HFFc6 (cell line): ENCODE measurements at regions not wholly inside any gene's neighbourhood (a gene's known extent, or its start where the extent isn't known, plus 50 kb on each side); places are given as distances from the start of the nearest gene placed in this dataset.

ENCODE experiments used
- DNase-seq: peaks from one replicate; pipeline ENCODE4 v3.0.0-alpha.2; 2018
- H3K27ac Mint-ChIP-seq: 2 replicates; pipeline ENCODE4 v1.8.0; 2020; ENCODE audit warnings: mild to moderate bottlenecking, mixed read lengths
- H3K27me3 Mint-ChIP-seq: 2 replicates; pipeline ENCODE4 v1.8.0; 2021; ENCODE audit warnings: mild to moderate bottlenecking, moderate library complexity, mixed read lengths; ENCODE audit not compliant: insufficient read depth
- H3K36me3 Mint-ChIP-seq: 2 replicates; pipeline ENCODE4 v1.8.0; 2021; ENCODE audit warnings: low read depth, mixed read lengths
- H3K4me1 Mint-ChIP-seq: 2 replicates; pipeline ENCODE4 v1.8.0; 2020; ENCODE audit warnings: low read depth, mixed read lengths
- H3K4me3 Mint-ChIP-seq: 2 replicates; pipeline ENCODE4 v1.8.0; 2020; ENCODE audit warnings: mild to moderate bottlenecking, moderate library complexity, mixed read lengths
- H3K9me3 Mint-ChIP-seq: 2 replicates; pipeline ENCODE4 v1.8.0; 2020; ENCODE audit warnings: mild to moderate bottlenecking, mixed read lengths
- TF ChIP-seq, protein P1 (sequence below): fragments of 200-600 bp; sonication (generic); IDR thresholded peaks from 2 replicates; pipeline ENCODE4 v1.5.0; 2021; ENCODE audit warnings: antibody characterized with exemption, mild to moderate bottlenecking

DNA sequence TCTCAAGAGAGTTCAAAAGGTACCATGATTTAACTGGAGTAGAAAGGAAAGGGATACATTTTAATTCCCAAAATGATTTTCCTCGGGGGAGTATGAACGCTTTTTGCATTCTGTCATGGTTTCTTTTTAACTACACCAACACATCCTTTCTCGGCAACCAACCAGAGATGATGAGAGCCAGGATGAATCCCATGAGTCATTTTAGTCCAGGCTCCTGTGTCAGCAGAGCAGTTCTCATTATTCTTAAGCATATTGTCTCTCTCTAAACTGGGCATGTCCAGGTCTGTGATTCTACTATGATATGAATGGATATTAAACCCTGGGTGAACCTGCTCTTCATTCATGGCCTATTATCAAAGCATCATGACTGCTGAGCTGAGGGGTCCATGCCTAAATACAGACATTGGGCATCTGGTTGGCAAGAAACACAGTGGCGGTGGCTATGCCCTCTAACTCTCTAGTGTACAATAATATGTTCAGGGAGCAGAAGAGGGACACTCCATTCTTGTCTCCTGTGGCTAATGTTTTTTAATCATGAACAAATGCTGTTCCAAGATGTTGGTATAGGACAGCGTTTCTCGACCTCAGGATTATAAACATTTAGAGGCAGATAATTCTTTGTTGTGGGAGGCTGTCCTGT lies 124.3 kb upstream of the ESRRG start:
- Mint-ChIP-seq H3K27me3 (no peaks in the 10 kb centered on the region; the same call in 1 of the 2 replicates), H3K9me3 (peaks cover 38% of the 10 kb centered on the region), H3K27ac (no peak overlapping the region), H3K4me3 (no peak overlapping the region), H3K4me1 (no peaks in the 10 kb centered on the region), H3K36me3 (no peaks in the 10 kb centered on the region)
- TF ChIP-seq, protein P1, sequence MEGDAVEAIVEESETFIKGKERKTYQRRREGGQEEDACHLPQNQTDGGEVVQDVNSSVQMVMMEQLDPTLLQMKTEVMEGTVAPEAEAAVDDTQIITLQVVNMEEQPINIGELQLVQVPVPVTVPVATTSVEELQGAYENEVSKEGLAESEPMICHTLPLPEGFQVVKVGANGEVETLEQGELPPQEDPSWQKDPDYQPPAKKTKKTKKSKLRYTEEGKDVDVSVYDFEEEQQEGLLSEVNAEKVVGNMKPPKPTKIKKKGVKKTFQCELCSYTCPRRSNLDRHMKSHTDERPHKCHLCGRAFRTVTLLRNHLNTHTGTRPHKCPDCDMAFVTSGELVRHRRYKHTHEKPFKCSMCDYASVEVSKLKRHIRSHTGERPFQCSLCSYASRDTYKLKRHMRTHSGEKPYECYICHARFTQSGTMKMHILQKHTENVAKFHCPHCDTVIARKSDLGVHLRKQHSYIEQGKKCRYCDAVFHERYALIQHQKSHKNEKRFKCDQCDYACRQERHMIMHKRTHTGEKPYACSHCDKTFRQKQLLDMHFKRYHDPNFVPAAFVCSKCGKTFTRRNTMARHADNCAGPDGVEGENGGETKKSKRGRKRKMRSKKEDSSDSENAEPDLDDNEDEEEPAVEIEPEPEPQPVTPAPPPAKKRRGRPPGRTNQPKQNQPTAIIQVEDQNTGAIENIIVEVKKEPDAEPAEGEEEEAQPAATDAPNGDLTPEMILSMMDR = no peak
- DNase-seq = no peak

- H3K4me1 Mint-ChIP-seq = no peaks in the 10 kb centered on the region
- no peaks in the 10 kb centered on the region for H3K36me3 Mint-ChIP-seq
- TF ChIP-seq, protein P1 = no peak
- no peak for DNase-seq
- H3K27ac Mint-ChIP-seq = no peak overlapping the region
- H3K27me3 Mint-ChIP-seq = no peaks in the 10 kb centered on the region; the same call in 1 of the 2 replicates
- H3K9me3 Mint-ChIP-seq = peaks cover 38% of the 10 kb centered on the region
- no peak overlapping the region for H3K4me3 Mint-ChIP-seq
These were observed 123.1 kb upstream of the ESRRG start for GRCh38 chr1:216846339-216846738.

DNA sequence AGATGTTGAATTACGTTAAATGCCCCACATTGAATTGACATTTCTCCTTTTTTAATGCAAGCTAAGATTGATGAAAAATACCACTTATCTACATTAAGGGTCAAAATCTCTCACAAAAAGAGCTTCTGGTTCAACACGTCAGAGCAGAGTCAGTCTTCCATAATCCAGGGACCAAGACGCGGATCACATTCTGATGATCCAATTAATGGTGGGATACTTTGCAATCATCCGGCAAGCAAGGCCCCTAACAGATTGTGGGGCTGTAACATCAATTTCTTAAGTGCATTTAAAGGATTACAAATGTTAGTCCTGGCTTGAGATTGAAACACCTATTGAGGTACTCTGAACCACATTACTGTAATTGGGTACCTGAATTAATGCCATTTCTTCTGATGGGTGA lies 120.2 kb upstream of the ESRRG start:
- H3K27me3 Mint-ChIP-seq = no peaks in the 10 kb centered on the region; the same call in 1 of the 2 replicates
- no peak overlapping the region for H3K4me3 Mint-ChIP-seq
- H3K9me3 Mint-ChIP-seq = peaks cover 36% of the 10 kb centered on the region
- H3K27ac Mint-ChIP-seq = no peak overlapping the region
- TF ChIP-seq, protein P1 = no peak
- DNase-seq = no peak
- no peaks in the 10 kb centered on the region for H3K4me1 Mint-ChIP-seq
- no peaks in the 10 kb centered on the region for H3K36me3 Mint-ChIP-seq

- Mint-ChIP-seq H3K4me1 (no peaks in the 10 kb centered on the region), H3K4me3 (no peak overlapping the region), H3K36me3 (no peaks in the 10 kb centered on the region), H3K27ac (no peak overlapping the region), H3K9me3 (peaks cover 30% of the 10 kb centered on the region), H3K27me3 (no peaks in the 10 kb centered on the region; the same call in 1 of the 2 replicates)
- TF ChIP-seq, protein P1 = no peak
- no peak for DNase-seq
These were observed 117.9 kb upstream of the ESRRG start for GRCh38 chr1:216841165-216841564.

DNA sequence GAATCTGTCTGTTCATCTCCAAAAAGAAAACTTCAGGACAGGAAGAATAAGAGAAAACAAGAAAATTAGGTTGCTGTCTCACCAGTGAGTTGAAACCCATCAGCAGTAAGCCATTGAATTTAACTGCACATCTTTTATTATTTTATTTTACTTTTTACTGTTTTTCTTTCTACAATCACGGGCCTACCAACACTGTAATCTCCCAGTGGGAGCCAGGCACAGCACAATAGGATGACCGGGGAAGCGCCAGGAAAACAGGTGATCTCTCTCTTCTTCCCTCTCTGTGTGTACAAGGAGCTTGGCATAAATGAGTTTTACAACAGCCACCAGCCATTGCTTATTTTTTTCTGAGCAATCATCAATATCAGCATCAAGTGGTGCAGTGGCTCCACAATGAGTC lies 113.1 kb upstream of the ESRRG start:
- Mint-ChIP-seq H3K27ac (no peak overlapping the region), H3K4me3 (no peak overlapping the region), H3K9me3 (peaks cover 23% of the 10 kb centered on the region), H3K4me1 (no peaks in the 10 kb centered on the region), H3K36me3 (no peaks in the 10 kb centered on the region), H3K27me3 (no peaks in the 10 kb centered on the region)
- TF ChIP-seq, protein P1 = no peak
- no peak for DNase-seq
